ENCODE measurements at regions not wholly inside any gene's neighbourhood (a gene's known extent, or its start where the extent isn't known, plus 50 kb on each side); places are given as distances from the start of the nearest gene placed in this dataset.
"Not testable (repeated sequence)": the region's sequence is repeated elsewhere in the genome, so short reads cannot be mapped to it uniquely, and the experiment has no call there.

DNA sequence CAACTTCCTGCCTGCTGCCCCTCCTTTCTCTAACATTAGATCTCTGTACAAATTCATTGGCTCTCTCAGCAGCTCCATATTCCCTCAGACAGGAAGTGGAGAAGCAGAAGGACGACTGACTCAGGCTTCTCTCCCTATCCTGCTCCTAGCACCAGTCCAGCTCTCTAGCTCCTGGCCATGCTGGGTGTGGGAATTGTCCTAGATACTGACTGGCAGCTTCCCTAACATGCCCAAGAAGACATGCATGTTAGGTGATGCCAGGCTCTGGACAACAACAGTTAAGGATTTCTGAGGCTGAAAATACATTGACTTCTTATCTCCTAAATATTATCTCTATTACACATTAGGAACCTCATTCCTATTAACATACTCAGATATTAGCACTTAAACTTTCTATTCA, 292.9 kb downstream of the IKZF2 start:
- no peak for DNase-seq

DNA sequence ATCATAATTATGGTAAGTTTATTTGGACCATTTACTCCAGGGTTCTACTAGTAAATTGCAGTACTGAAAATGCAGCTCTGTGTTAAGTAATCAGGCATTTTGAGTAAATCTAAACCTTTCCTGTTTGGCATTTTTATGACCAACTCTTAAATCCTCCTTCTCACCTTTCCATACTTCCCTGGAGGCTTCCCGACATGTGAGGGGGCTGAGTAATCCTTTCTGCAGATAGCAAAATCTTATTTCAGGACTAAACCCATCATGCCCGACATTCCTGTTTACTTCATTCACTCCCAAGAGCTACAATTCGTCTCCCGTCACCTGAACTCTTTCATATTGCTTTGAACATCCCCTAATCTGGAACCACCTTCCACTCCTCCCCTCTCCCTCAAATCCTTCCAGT, 296.6 kb downstream of the IKZF2 start:
- DNase-seq: no peak

DNA sequence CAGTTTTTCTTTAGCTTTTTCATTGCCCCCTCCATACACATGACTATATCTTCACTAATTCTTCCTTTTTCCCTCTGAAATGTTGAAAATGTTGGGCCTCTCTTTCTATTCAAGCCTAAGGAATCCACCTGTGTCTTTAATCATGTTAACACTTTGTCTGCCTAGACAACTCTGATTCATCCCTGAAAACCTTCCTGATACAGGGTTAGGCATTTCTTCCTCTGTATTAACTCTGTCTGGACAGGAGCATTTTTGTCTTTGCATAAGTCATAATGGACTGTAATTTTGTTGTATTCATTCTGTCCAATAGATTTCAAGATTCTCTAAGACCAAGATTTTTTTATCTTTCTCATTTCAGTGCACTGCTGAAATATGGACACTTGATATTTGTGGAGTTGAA, 297.3 kb downstream of the IKZF2 start:
- no peak for DNase-seq

DNA sequence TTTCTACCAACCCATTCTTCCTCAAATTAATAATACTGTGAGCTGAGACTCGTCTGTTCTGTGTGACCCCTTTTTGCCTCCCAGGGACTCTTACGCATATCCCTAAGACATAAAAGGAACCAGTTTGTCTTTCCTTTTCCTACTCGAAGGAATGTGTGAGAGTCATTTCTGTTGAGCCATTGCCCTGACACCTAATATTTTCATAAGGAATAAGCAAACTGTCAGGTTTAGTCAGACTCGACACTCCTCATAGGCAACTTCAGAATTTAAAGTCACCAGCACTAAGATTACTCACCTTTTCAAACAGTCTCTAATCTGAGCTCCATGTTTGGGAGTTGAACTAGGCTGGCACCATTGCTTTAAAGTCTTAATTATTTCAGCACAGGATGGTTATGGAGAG, 305.5 kb downstream of the IKZF2 start:
- no peak for DNase-seq

DNA sequence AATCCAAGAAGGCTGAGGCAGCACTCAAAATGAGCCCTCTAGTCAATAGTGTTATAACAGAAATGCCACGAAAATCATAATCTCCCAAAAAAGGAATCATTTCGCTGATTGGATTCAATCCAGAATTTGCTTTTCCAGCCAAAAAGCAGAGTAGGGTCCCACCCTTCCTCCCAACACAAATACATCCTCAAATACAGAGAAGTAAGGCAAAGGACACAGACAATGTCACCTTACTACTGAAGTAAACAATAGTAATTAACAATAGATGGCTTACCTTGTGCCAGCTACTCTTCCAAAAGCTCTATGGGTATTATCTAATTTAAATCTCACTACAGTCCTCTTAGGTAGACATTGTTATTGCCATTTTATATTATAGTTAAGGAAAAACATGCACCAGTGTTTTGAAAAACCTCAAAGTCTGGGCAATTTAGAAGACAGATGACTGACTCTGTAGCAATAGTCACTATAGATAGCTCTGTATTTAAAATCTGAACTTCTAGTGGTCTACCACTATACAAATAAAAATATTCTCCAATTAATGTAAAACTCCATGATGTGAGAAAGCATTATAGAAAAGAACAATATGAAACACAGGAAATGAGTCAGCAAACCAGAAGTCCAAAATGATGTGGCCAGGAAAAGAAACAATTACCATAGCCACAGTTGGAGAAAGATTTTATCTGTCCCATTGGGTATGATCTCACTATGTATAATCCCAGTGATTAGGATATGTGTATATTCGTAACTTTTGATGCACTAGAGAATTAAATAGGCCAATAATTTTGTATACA, 305.0 kb upstream of the ERBB4 start:
- DNase-seq: peak; percentile 23

DNA sequence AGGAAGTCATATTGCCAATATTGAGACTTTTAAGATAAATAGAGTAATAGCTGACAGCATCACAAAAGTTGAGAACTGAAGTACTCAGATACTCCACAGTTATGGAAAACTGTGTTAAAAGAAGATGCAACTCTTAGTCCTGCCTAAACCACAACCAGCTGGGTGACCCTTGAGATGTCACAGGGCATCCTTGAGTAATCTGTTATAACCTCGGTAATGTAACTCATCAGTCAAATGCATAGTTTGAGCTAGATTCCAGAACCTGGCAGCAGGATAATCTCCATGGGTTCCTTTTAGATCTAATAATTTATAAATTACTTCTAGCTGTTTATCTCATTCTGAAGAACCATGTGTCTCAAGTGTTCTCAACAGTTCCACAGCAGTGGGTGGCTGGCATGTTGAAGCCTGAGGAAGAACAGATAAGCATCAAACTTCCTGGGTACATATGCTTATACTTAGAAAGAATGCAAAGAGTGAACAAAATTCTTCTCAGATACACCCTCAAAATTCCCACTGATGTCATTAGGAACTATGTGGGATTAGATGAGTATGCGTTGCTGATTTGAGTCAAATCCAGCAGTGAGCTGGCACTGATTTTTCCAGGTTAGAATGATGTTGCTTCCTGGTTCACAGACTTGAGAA, 304.1 kb upstream of the ERBB4 start:
- peak; percentile 47 for DNase-seq

DNA sequence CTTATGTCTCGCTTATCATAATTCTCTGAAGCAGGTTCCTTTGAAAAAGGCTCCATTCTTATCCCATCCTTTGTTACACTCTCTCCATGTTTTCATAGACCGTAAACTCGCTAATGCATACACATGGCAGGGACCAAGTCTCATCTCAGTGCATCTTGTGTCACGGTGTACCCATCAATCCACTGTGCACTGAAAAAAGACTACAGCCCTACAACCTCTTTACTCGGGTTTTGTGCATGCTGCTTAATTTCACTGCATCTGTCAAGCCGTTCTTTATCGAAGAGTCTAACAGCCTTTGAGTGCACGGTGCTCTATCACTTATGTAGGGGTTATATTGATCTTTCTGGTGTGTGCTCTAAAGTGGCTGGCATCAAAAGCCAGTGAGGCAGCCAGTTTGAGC, 302.9 kb upstream of the ERBB4 start:
- no peak for DNase-seq

DNA sequence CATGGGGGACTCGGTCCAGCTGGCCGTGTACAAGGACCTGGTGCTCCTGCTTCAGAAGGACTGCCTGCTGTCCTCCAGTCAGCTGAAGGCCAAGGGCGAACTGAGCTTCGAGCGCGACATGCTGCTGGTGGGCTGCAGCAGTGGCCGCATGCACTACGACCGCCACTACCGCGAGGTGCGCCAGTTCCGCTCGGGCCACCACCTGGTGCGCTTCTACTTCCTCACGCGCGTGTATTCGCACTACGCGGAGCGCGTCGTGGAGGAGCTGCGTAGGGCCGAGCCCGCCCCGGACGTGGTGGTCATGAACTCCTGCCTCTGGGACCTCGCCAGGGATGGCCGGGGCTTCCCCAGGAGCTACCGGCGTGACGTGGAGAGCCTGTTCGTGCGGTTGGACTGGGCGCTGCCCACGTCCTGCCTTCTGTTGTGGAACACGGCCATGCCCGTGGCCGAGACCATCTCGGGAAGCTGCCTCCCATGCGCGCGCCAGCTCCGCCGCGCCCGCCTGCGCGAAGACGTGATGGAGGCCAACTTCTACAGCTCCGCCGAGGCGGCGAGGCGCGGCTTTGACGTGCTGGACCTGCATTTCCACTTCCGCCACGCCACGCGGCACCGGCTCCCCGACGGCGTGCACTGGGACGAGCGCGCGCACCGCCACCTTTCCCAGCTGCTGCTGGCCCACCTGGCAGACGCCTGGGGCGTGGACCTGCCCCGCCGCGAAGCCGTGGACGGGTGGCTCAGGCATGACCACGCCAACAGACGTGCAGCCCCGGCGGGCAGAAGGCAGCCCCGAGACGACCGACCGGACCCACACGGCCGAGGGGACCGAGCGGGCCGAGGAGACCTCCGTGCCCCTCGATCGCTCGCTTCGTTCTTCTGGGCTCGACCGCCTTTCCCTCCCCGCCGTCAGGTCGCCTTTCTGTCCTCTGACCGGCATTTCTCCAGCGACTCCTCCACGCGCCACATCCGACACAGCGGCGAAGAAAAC, 293.9 kb upstream of the ERBB4 start:
- DNase-seq: no peak

DNA sequence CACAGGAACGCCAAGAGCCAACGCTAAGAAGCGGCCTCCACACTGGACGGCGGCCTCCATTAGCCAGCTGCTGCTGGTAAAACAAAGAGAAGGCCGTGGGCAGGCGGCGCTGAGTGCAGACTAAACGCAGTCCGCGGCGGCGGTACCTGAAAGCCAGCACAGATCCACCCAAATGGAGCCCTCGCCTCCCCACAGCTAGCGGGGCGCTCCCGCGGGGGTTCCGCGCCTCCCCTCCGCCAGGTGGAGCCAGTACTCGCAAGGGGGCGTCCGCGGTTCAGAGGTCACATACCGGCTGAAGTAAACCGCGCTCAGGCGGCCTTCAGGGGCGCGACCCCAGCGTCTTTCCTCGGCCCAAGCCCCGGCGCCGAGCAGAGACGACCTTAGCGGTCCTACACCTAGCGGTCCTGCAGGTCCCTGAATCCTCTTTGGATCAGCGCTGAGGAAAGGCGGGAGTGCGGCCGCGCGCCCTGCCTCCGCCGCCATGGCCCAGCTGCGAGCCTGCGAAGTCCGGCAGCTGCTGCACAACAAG, 293.1 kb upstream of the ERBB4 start:
- no peak for DNase-seq

DNA sequence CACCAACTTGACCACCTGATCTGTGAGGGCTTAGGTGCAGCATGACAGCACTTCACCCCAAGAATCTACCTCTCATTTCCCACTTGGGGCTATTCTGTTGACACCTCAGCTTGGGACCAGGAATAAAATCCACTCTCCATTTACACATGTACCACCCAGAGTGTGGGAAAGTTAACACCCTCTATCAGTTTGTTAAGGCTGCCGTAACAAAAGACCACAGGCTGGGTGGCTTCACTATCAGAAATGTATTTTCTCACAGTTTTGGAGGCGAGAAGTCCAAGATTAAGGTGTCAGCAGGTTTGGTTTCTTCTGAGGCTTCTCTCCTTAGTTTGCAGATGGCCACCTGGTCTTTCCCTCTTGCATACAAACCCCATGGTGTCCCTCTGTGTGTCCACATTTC, 277.7 kb upstream of the ERBB4 start:
- no peak for DNase-seq

DNA sequence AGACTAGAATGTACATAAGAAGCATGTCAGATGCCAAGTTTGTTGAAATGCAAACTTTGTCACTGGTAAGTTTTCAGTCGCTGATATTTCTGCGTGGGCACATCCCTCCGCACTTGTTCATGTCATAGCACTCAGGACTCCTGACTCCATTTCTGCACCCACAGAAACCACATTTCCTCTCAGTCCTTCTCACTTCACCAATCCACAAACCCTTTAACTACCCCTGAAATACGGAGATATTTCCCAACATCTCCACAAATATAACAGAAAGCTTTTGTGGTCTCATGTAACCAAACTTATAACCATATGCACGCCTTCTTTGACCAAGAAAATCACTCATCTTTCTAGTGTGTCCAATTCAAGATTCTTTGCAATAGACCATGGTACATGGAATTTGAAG, 276.9 kb upstream of the ERBB4 start:
- DNase-seq: no peak

DNA sequence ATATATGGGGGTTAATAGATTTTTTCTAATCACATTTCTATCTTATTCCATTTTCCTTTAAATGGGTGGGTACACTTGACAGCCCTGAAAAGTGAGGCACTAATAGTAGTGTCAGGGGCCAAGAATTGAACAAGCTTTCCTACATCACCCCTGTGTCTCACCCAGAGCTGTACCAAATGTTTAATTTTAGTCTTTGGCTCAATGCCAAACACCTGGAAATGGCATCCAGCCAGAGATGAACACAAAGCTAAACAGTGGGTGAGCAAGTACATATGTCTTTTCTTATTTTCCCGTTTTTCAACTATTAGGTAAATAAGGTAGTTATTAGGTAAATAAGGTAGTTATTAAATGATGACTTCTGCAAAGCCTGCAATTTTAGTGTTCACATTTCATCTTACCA, 276.3 kb upstream of the ERBB4 start:
- DNase-seq: no peak

DNA sequence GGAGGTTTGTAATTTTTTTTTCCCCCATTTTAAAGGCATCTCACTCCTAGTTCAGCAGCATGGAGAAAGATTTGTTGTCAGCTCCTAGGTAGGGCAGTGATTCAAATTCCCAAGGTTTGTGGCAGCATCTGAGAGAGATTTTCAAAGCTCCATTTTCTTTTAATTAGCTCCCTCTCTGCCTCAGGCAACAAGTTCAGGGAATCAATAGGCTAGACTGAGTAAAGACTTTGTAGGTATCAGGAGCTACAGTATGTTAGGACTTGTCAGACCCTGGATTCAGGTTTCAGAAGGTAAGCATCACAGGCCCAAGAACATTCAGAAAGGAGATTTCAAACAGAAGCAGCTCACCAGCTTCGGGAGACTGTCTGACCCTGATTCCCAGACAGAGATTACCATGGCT, 273.3 kb upstream of the ERBB4 start:
- DNase-seq: no peak

DNA sequence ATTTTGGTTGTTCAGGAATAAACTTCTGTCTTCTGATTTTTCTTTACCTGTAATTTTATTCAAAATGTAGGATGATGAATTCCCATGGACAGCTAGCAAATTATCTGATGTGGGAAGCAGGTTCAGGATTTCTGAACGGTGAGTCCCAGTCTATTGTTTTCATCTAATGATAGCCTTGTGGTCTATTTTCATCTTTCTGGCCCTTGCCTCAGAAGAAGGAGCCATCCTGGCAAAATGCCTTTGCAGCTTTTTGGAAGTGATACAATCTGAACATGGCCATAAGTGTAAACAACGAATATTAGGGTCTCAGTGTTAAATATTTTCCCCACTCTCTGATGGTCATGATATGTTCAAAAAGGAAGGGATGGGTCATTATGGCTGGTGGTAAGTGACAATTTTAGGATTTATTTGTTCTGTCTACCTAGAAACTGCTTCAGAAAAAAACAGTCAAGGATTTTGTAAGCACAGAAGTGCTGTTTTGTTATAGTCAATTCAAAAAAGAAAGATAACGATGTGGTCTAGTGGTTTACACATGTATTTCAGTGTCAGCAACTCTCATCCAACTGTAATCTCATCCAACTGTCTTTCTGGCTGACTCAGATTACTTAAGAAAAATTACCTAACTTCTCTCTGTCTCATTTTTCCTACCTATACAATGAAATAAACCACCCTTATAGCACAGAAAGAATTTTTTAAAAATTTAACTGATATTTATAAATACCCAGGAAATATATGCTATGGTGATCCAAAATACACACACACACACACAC, 272.6 kb upstream of the ERBB4 start:
- DNase-seq: no peak

DNA sequence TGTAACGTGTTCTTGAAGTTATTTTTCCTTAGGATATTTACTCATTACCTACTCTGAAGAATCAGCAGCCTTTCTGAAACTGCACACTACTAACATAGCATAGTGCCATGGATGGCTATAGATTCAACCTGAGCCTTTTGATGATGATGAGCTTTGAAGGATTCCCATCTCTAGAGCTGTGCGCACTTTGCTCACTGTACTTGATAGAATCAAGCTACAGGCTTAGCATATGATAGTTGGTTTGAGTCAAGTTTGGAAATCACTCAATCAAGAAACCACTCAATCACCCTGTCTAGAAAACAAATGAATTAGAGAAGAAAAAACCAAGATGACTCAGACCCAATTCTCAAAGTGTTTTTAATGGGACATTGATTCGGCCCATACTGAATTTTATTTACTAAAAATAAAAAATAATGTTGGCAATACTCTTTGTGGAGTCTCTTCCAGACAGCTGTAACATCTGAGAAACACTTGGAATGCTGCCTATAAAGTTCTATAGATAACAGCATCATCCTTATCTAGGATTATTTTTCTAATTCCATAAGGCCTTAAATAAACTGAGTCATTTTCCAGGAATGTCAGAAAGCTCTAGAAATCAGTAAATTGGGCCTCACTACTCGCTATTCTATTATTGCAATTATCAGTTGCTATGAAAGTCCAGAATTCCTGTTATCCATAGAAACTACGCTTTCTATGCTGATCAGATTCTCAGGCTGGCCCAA, 259.0 kb upstream of the ERBB4 start:
- DNase-seq: no peak

DNA sequence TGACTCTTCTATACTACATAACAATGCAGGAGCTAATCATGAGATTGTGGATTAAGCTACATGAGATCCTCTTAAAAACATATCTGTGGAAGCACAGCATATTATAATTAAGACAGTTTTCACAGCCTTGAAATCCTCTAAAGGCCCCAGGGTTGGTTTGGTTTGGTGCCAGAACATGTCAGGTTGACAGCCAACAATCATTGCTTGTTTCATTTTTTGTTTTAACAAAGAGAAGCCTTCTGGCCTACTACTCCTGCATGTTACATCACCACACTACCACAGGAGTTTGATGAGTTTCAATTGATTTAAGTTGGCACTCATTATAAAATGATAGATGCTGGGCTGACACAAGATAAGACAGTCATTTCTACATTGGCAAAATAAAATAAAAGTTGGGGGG, 255.9 kb upstream of the ERBB4 start:
- no peak for DNase-seq

DNA sequence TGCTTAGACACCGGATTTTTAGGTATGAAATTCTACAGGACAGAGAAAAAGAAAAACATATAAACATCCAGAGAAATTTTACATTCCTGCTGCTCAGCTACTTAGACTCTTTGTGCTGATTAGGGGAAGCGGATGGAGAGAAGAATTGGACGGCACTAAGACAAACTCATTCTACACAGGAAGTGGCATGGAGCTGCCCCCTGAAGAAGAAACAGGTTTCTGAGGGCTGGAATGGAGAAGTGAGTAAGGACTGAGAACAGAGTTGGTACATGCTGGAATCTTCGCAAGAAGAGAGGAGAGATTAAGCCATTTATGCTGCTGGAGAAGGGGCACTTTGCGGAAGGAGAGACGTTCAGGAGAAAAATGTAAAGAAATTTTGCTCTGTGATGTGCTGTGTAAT, 253.0 kb upstream of the ERBB4 start:
- DNase-seq: no peak

DNA sequence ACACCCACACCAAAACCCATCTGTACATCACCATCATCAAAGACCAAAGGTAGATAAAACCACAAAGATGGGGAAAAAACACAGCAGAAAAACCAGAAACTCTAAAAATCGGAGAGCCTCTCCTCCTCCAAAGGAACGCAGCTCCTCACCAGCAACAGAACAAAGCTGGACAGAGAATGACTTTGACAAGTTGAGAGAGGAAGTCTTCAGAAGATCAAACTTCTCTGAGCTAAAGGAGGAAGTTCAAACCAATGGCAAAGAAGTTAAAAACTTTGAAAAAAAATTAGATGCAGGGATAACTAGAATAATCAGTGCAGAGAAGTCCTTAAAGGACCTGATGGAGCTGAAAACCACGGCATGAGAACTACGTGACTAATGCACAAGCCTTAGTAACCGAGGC, 247.5 kb upstream of the ERBB4 start:
- not testable (repeated sequence) for DNase-seq

DNA sequence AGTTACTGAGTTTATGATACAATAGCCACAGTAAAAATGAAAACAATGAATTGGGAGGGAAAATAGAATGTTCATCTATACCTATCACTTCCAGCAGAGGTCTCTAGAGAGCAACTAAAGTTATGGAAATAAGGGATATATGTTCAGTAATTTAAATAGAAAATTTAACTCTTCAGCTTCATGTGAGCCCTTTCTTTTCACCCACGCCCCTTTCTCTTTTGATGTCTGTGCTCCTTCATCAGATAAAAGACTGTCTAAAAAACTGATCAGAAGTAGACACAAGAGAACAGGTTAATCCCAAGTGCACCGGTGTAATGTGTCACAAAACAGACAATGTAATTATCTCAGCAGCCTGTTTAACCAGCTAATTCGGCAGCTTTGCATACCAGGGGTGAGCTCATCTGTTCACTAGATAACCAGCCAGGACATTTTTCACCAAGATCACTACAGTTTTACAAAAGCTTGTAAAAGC, 238.5 kb upstream of the ERBB4 start:
- DNase-seq: no peak

DNA sequence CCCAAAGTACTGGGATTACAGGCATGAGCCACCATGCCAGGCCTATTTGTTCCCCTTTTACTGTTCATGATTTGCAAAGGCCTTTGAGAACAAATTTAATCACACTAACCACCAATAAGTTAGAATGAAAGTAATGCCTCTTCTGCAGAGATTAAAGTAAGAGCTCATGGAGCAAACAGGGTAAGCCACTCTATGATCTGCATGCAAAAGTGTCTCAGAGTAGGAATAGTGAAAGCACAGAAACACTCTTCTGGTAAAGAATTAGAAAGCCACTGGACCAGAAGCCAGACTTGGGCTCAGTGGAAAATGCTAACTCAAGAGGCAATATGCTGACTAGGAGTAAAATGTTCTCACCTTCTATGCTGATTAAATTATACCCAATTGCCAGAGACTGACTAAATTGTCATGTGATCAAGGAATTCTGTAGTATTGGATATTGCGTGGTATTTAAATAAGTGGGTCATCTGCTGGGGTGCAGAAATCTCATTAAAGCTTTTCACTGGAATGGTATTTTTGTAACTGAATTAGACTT, 235.3 kb upstream of the ERBB4 start:
- DNase-seq: no peak

DNA sequence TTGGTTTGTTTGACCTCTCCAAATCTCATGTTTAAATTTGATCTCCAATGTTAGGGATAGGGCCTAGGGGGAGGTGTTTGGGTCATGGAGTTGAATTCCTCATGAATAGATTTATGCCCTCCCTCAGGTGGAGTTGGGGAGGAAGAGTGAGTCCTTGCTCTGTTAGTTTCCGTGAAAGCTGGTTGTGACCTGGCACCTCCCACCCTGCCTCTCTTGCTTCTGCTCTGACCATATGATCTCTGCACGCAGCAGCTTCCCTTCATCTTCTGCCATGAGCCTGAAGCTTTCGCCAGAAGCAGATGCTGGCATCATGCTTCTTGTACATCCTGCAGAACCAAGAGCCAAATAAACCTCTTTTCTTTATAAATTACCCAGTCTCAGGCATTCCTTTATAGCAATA, 231.6 kb upstream of the ERBB4 start:
- no peak for DNase-seq

DNA sequence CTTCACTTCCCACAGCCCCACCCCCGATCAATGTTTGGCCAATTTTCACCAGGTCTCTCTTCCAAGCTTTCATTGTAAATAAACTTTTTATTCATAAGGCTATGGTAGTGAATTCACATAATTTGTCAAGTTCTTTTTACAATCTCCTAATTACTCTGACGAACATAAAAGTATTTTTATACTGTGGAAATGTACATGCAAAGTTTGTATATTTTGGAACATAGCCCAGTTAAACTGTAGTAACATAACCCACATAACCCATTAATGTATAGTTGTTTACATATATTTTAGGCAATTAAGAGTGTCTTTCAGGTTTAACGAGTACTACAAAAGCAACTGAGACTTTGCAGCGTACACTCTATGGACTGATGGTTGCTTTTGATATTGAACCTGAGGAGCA, 228.3 kb upstream of the ERBB4 start:
- no peak for DNase-seq
